CD4-positive, alpha-beta T cell treated with Interferon gamma for 1 hour (primary cell): ENCODE measurements at regions not wholly inside any gene's neighbourhood (a gene's known extent, or its start where the extent isn't known, plus 50 kb on each side); places are given as distances from the start of the nearest gene placed in this dataset.
"Not testable (repeated sequence)": the region's sequence is repeated elsewhere in the genome, so short reads cannot be mapped to it uniquely, and the experiment has no call there.

Experiments
- DNase-seq: peaks from one replicate; pipeline ENCODE4 v3.0.0-alpha.2; 2020

DNA sequence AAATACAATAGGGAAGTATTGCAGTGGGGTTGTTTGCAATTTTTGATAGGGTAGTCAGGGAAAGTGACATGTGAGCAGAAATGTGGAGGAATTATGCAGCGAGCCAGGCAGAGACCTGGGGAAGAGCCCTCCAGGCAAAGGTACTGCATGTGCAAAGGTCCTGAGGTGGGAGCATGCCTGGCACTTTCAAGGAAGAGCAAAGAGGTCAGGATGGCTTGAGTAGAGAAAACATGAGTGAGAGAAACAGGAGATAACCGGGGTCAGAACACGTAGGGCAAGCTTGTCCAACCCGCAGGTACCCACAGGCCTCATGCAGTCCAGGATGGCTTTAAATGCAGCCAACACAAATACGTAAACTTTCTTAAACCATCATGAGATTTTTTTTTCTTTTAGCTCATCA lies 71.0 kb downstream of the COQ2 start:
- no peak for DNase-seq

GRCh38 chr4:83212041-83212851 lies 72.4 kb downstream of the COQ2 start:
- peak; percentile 80 for DNase-seq

GRCh38 chr4:83209419-83209818 lies 75.2 kb downstream of the COQ2 start:
- no peak for DNase-seq

GRCh38 chr4:83208371-83209365 lies 75.9 kb downstream of the COQ2 start:
- no peak for DNase-seq

- DNase-seq = no peak
These were observed 77.0 kb downstream of the COQ2 start for GRCh38 chr4:83207497-83208101.

GRCh38 chr4:83205760-83206159 lies 78.8 kb downstream of the COQ2 start:
- DNase-seq = no peak

DNA sequence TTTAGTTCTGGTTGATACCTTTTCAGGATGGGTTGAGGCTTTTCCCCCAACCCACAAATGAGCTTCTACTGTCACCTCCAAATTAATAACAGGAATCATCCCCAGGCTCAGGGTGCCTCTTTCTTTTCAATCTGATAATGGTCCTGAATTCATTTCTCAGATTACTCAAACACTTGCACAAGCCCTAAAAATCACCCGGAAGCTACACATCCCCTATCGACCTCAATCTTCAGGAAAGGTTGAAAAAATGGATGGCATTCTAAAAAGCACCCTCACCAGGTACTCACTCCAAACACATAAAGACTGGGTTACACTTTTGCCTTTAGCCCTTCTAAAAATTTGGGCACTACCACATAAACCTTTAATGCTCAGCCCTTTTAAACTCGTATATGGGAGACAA lies 79.9 kb downstream of the COQ2 start:
- DNase-seq = no peak

DNA sequence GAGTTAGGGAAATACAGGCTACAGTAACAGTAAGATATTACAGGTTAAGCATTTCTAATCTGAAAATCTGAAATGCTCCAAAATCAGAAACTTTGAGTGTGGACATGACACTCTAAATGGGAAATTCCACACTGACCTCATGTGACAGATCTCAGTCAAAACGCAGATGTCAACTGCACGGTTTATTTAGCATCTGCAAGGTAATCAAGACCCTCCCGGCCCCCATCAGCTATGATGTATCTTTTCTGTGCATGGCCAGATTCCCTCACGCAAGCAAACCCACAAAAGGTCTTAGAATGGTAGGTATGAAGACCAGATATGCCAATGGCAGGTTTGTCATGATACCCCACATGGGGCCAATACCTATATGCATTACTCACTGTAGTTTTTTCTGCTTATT lies 82.8 kb downstream of the COQ2 start:
- no peak for DNase-seq

DNA sequence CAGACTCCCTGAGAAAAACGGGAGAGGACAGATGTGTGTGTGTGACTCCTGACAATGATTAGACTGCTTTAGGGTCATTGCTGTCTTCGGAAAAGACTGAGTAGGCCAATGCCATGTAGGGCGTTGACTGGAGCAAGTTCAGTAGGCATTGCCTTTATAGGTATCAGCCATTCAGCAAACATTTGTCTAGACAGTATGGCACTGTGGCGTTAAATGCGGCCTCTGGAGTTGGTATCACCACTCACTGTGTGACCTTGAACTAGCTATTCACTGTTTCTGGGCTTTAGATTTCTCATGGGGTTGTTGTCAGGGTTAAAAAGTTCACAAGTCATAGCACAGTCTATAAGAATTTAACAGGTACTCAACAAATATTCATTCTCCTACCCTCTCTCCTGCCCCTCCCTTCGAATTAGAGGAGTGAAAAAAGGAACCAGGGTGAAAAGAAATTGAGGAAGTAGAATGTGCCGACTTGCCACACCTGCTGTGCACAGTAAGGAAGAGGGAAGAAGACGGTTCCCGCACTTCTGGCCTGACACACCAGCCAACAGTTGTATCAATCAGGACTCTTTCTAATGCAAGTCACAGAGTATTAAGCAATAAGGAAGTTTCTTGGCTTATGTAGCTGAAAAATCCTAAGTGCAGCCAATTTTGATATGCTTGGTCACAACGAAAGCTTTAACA lies 83.2 kb upstream of the PLAC8 start:
- peak; percentile 56 for DNase-seq

DNA sequence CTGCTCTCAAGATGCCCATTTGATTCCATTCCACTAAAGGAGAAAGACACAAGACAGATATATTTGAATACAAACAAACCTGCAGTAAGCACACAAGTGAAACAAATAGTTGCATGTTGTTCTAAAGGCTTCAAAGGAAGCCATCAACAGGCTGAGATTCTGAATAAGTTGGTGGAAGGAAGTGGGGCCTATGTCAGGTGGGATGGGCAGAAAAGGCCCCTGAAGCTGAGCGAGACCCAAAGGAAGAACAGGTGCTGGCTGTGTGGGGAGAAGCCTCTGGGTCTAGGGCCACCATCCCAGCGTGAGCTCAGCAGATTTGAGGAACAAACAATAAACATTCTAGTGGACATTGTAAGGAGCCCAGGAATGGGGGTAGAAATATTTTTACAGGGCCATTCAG lies 82.4 kb upstream of the PLAC8 start:
- DNase-seq = no peak

DNA sequence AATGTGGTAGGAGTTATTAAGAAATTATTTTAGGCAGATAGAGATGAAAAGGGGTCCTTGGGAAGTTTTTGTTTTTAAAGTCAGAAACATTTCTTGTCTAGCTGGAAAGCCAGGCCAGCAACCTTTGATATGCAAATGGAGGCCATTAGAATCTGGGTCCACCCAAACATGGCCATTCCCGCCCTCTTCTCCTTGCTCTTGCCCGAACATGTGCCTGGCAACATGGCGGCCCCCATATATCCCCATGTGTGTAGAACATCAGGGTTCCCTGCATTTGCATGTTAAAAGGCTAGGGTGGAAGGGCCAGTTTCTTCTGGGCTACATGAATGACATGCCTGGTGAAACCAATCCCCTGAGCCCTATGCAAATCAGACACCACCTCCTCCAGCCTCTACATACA lies 80.7 kb upstream of the PLAC8 start:
- DNase-seq = no peak

- DNase-seq = not testable (repeated sequence)
These were observed 80.1 kb upstream of the PLAC8 start for GRCh38 chr4:83194588-83194987.

DNA sequence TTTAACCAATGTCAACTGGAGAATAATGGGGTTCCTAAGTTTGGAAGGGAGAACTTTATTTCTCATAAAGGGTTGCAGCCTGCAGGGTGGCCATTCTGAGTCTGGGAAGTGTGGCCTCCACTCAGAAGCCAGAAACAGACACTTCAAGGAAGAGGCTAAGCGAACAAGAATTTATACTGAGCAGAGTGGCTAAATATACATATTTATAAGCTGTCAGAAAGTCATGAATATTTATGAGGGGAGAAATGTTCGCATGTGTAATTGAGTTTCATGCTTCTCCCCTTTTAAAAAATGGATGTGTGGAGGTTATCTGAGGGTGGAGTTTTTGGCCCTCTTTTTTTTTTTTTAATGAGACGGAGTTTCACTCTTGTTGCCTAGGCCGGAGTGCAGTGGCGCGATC lies 78.1 kb upstream of the PLAC8 start:
- DNase-seq = no peak

- DNase-seq = no peak
These were observed 76.5 kb upstream of the PLAC8 start for GRCh38 chr4:83191026-83191425.

DNA sequence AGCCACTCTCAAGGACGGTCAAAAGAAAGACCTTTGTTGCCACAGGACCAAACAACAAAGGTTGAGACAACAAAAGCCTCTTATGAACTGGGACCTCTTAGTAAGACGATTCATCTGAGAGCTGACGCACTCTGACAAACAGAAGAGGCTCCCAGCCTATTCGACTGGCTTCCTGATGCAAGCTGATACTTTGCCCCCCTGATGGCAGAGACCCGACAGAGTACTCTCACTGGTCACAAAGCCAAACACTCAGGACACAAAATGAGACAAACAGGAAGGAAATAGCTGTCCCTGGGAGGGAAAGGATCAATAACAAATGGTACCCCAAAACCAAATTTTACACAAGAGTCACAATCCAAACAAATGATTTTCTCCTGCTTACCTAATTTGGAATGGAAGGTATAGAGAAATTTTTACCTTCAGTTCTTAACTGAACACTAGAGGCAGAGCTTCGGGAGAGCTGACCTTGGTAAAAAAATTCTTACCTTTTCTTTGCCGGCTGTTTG lies 75.2 kb upstream of the PLAC8 start:
- no peak for DNase-seq

- peak; percentile 3 for DNase-seq
These were observed 66.0 kb upstream of the PLAC8 start for GRCh38 chr4:83180431-83180968.

GRCh38 chr4:83179205-83179604 lies 64.7 kb upstream of the PLAC8 start:
- DNase-seq = no peak

DNA sequence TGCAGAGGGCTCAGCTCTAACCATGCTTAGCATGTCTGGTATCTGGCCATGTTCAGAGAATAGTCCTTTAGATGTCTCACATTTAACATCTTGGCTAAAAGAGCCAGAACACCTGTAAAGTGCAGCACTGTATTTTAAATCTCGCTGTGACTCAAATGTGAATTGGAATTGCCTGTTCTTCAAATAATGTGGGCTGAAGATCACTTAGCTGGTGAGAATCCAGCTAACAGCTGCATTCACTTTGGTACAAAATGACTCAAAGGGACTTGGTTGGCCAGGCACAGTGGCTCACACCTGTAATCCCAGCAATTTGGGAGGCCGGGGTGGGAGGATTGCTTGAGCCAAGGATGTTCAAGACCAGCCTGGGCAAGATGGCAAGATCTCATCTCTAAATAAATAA lies 63.5 kb upstream of the PLAC8 start:
- DNase-seq = no peak

GRCh38 chr4:83177182-83177581 lies 62.7 kb upstream of the PLAC8 start:
- DNase-seq = no peak

- DNase-seq = peak; percentile 41
These were observed 60.4 kb upstream of the PLAC8 start for GRCh38 chr4:83174844-83175414.

GRCh38 chr4:83172371-83172770 lies 57.8 kb upstream of the PLAC8 start:
- no peak for DNase-seq

- DNase-seq = no peak
These were observed 57.0 kb upstream of the PLAC8 start for GRCh38 chr4:83171436-83172039.
